GM11168 (cell line): ENCODE measurements at regions not wholly inside any gene's neighbourhood (a gene's known extent, or its start where the extent isn't known, plus 50 kb on each side); places are given as distances from the start of the nearest gene placed in this dataset.

Source experiments
- in situ Hi-C: fragments of 300-500 bp; cut with MboI; formaldehyde crosslinking; loops from one replicate; pipeline ENCODE4 v1.12.0; 2022; ENCODE audit warnings: low sequenced_read_pairs; ENCODE audit not compliant: unreplicated experiment

- in situ Hi-C loops: no loop called here
These were observed 64.9 kb upstream of the CITED2 start for GRCh38 chr6:139439349-139439748.

GRCh38 chr6:139438775-139439174 is 64.3 kb upstream of the CITED2 start:
- in situ Hi-C loops: no loop called here

GRCh38 chr6:139436957-139437348 is 62.5 kb upstream of the CITED2 start:
- in situ Hi-C loops: no loop called here

- in situ Hi-C loops: no loop called here
These were observed 61.9 kb upstream of the CITED2 start for GRCh38 chr6:139436200-139436956.

GRCh38 chr6:139433631-139434419 is 59.4 kb upstream of the CITED2 start:
- in situ Hi-C loops: no loop called here

GRCh38 chr6:139431602-139431956 is 57.1 kb upstream of the CITED2 start:
- in situ Hi-C loops: no loop called here

GRCh38 chr6:139430899-139431601 is 56.6 kb upstream of the CITED2 start:
- in situ Hi-C loops: no loop called here

- in situ Hi-C loops: no loop called here
These were observed 55.2 kb upstream of the CITED2 start for GRCh38 chr6:139429580-139430145.

GRCh38 chr6:139427199-139427598 is 52.8 kb upstream of the CITED2 start:
- in situ Hi-C loops: no loop called here

- in situ Hi-C loops: no loop called here
These were observed 52.3 kb upstream of the CITED2 start for GRCh38 chr6:139426795-139427194.

- in situ Hi-C loops: no loop called here
These were observed 51.3 kb upstream of the CITED2 start for GRCh38 chr6:139425780-139426179.

GRCh38 chr6:139423971-139424667 is 49.7 kb upstream of the CITED2 start:
- in situ Hi-C loops: no loop called here
